HG02943 (cell line): ENCODE measurements at regions not wholly inside any gene's neighbourhood (a gene's known extent, or its start where the extent isn't known, plus 50 kb on each side); places are given as distances from the start of the nearest gene placed in this dataset.

Experiments used
- ATAC-seq: cut with Tn5 transposase; IDR thresholded peaks from one replicate; pipeline ENCODE4 v1.9.1; 2021; ENCODE audit warnings: mild to moderate bottlenecking, low read depth, moderate library complexity; ENCODE audit not compliant: unreplicated experiment

DNA sequence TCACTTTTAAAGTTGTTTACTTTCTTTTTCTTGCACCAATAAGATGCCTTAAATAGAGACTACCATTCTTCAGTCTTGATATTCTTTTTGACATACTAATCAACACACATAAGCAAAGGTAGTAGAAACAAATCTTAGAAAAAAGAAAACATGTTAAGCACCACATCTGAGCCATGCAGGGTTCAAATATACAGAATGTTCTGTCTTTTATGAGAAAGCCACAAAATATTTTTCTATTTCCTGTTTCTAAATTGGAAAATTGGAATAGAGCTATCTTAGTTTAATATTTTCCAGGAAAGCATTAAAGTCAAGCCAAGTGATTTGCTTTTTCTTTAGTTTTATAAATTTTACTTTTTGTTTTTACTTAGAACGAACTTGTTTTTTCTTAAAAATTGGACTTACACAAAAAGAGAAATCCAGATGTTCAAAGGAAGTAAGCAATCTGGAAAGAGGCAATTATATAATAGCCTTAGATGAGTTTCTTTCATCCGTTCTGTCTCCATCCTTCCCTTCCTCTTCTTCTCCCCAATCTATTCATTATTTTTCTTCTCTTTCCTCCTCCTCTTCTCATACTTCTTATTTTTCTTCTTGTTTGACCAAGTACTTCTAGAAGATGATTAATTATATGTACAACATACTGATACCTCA lies 731.7 kb downstream of the SQOR start:
- no peak for ATAC-seq

- no peak for ATAC-seq
Measured at GRCh38 chr15:46383978-46384377, 749.1 kb downstream of the SQOR start.

- no peak for ATAC-seq
Measured at GRCh38 chr15:46386356-46386755, 751.5 kb downstream of the SQOR start.

GRCh38 chr15:46389739-46390138 lies 754.9 kb downstream of the SQOR start:
- no peak for ATAC-seq

- ATAC-seq = no peak
Measured at GRCh38 chr15:46394463-46394862, 759.6 kb downstream of the SQOR start.

DNA sequence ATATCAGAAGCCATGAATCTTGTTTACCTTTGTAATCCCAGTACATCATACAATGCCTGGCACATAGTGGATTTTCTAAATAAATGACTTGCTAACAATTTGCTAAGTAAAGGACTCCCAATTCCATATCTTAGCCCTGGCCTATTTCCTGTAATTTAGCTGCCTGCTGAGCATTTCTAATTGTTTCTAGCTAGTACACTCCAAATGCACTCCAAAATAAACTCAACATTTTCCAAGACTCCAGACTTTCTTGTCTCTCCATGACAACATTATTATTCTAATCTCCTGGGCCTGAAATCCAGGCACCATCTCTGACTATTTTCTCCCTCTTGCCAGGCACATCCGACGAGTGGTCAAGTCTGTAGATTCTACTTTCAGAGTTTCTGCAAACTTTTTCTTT lies 773.5 kb downstream of the SQOR start:
- ATAC-seq = no peak

- no peak for ATAC-seq
Measured at GRCh38 chr15:46409841-46410301, 775.0 kb downstream of the SQOR start.

DNA sequence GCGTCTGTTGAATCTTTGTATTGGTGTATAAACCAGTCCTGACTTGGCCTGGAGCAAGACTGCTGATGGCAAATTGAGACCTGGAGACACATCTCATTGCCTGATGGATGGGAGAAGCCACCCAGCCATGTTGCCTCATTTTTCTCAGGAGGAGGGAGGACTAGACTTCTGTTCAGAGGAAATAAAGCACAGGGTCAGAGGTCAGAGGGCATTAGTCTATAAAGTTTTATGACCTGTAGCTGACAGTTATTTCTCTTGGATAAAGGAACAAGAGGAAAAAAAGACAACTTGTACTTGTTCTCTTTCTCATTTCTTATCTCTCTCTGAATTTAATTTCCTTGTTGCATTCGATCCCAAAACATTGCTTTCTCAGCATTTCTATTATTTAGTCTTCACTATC lies 775.9 kb downstream of the SQOR start:
- no peak for ATAC-seq

- ATAC-seq = no peak
Measured at GRCh38 chr15:46411900-46412299, 777.1 kb downstream of the SQOR start.

GRCh38 chr15:46413799-46414198 lies 779.0 kb downstream of the SQOR start:
- ATAC-seq = no peak

DNA sequence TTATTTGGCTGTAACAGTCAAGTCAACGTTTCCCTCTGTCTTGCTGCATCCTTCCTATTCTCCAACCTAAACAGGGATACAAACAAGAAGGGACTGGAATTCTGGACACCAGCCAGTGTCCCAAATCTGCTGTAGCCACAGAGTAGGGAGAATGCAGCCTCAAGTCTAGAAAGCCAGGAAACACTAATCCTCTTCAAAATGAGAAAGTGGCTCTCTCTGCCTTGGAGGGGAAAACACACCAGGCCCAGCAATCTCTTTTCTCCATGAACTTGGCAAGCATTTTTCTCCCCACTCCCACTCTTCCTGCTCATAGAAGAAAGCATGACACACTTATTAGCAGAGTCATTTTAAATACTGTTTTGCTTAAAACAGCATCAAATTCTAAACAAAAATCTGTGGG lies 781.7 kb downstream of the SQOR start:
- ATAC-seq = no peak

GRCh38 chr15:46420990-46421389 lies 786.2 kb downstream of the SQOR start:
- ATAC-seq = no peak

GRCh38 chr15:46441294-46442062 lies 806.6 kb downstream of the SQOR start:
- no peak for ATAC-seq

GRCh38 chr15:46442184-46442583 lies 807.4 kb downstream of the SQOR start:
- no peak for ATAC-seq

GRCh38 chr15:46442901-46443590 lies 808.2 kb downstream of the SQOR start:
- no peak for ATAC-seq

GRCh38 chr15:46450112-46450809 lies 815.4 kb downstream of the SQOR start:
- ATAC-seq = no peak

GRCh38 chr15:46450810-46451182 lies 816.0 kb downstream of the SQOR start:
- no peak for ATAC-seq

- ATAC-seq = no peak
Measured at GRCh38 chr15:46452297-46452820, 817.5 kb downstream of the SQOR start.

- no peak for ATAC-seq
Measured at GRCh38 chr15:46456456-46456855, 821.6 kb downstream of the SQOR start.

DNA sequence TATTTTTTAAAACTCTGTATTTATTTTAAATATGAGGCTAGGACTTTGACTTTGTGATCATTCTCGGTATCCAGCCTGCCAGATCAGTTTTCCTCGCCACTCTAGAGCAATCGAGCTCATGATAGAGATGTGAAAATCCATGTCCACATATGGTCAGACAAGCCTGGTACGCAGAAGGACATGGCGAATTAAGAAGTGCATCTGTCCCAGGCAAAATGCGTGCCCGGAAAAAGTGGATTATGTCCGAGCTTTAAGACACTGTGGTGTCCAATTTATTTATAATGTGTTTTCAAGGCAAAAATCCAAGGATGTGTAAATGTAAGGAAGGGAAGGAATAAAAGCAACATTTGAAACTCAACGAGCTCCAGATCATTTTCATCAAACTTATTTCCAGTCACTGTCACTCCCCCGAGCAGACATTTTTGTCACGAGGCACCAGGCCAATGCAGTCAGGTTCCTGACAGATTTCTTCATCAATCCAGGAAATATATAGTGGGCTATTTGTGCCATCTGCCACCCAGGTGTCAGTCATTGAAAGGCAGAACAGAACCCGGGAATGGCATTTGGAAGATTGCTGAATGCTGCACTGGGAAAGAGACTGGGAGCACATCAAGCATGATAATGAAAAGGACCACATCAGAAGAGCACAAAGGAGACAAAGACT lies 825.7 kb downstream of the SQOR start:
- ATAC-seq = no peak
